ENCODE measurements at regions not wholly inside any gene's neighbourhood (a gene's known extent, or its start where the extent isn't known, plus 50 kb on each side); places are given as distances from the start of the nearest gene placed in this dataset.

DNA sequence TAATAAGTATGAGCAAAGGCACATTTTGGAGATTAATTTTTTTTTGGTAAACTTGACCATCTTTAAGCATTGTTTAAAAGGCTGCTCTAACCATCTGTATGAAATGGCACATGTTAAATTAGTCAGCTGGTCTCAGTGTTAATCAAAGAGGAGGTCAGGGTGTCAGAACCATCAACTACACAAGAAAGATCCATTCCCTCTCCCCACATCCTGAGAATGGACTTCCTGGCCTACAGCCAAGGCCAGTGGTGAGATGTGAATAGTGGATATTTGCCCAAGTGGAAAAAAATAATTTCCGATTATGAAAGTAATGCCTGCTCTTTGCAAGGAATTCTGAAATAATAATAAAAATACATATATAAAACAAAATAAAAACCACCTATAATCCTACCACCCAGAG, 641.7 kb downstream of the NR2F2 start:
- no peak for TF ChIP-seq CTCF (IDR thresholded peaks at IDR 0.05; ENCODE audit: low read length)
- TF ChIP-seq EZH2 (optimal IDR thresholded peaks at IDR 0.05; ENCODE audit: low read depth, low read length): no peak
- TF ChIP-seq EZH2phosphoT487 (IDR thresholded peaks at IDR 0.05; ENCODE audit: low read length): no peak

All from MM.1S (cell line).